ENCODE measurements at regions not wholly inside any gene's neighbourhood (a gene's known extent, or its start where the extent isn't known, plus 50 kb on each side); places are given as distances from the start of the nearest gene placed in this dataset.
A peak's percentile ranks its signal among the peaks of the same experiment; 100 is the strongest.
"Not testable (repeated sequence)": the region's sequence is repeated elsewhere in the genome, so short reads cannot be mapped to it uniquely, and the experiment has no call there.

GRCh38 chr20:4329232-4329631, 80.1 kb upstream of the ADRA1D start:
- H3K4me3 ChIP-seq (ENCODE audit: low read depth, low read length) = no peak overlapping the region
- no peak for DNase-seq (ENCODE audit: low read depth)

DNA sequence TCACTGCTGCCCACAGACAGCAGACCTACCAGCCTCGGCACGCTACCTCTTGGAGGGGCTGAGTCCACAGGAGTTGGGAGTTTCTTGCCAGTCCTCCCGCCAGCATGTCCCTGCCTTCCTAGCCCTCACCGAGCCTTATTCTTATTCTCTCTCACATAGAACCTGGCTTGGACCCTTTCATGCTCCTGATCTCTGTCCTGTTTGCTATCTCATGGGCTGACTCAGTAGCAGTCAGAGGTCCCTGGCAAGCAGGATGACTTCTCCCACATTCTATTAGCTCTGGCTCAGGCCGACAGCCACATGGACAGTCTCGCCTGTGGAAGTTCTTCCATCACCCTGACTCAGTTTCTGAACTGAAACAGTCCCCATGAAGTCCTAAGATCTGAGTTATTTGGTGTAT, 79.5 kb upstream of the ADRA1D start:
- no peak for DNase-seq (ENCODE audit: low read depth)
- H3K4me3 ChIP-seq (ENCODE audit: low read depth, low read length) = no peak overlapping the region

DNA sequence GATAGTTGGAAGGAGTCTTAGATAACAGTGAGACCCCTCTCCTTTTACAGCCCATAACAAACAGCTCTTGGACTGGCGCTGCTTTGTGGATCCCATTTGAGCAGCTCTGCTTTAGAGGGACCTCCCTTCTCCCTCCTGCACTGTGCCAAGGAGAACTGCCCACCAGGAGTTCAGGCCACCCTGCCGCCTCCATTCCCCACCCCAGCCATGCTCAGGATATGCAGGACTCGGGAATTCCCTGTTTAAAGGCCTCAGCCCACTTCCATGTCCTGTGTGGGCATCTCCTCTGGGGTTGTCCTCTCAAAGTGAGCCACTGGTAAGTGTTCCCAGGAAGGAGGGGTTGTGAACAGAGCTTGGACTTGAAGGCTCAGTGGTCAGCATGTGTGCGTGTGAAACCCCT, 78.9 kb upstream of the ADRA1D start:
- H3K4me3 ChIP-seq (ENCODE audit: low read depth, low read length) = no peak overlapping the region
- no peak for DNase-seq (ENCODE audit: low read depth)

- DNase-seq (ENCODE audit: low read depth) = peak; percentile 12
- no peak overlapping the region for H3K4me3 ChIP-seq (ENCODE audit: low read depth, low read length)
These were observed 77.3 kb upstream of the ADRA1D start for GRCh38 chr20:4326195-4327065.

- DNase-seq (ENCODE audit: low read depth) = no peak
- H3K4me3 ChIP-seq (ENCODE audit: low read depth, low read length) = no peak overlapping the region
These were observed 76.6 kb upstream of the ADRA1D start for GRCh38 chr20:4325548-4326187.

GRCh38 chr20:4324611-4325243, 75.6 kb upstream of the ADRA1D start:
- no peak for DNase-seq (ENCODE audit: low read depth)
- no peak overlapping the region for H3K4me3 ChIP-seq (ENCODE audit: low read depth, low read length)

GRCh38 chr20:4322499-4322898, 73.4 kb upstream of the ADRA1D start:
- no peak for DNase-seq (ENCODE audit: low read depth)
- no peak overlapping the region for H3K4me3 ChIP-seq (ENCODE audit: low read depth, low read length)

DNA sequence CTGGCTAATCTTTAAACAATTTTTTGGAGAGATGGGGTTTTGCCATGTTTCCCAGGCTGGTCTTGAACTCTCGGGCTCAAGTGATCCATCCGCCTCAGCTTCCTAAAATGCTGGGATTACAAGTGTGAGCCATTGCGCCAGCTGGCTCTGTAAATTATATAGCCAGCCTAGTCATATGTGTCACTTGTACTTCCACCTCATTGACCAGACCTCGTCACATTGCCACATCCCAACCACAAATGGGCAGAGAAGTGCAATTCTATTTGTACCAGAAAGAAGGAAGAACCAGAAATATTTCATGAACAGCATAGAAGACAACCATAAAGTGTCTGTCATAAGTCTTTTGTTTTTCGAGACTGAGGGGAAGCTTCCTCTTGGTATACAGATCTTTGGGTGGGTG, 71.2 kb upstream of the ADRA1D start:
- no peak overlapping the region for H3K4me3 ChIP-seq (ENCODE audit: low read depth, low read length)
- no peak for DNase-seq (ENCODE audit: low read depth)

GRCh38 chr20:4318891-4319290, 69.8 kb upstream of the ADRA1D start:
- no peak for DNase-seq (ENCODE audit: low read depth)

DNA sequence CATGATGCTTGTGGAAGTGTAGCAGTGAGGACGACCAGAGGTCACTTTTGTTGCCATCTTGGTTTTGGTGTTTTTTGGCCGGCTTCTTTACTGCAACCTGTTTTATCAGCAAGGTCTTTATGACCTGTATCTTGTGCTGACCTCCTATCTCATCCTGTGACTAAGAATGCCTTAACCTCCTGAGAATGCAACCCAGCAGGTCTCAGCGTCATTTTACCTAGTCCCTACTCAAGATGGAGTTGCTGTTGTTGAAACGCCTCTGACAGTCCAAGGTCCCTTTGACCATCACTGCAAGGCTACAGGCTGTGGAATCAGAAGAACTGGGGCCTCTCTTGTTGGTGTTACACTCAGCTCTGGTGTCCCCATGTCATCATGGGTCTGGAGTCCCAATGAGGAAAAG, 61.5 kb upstream of the ADRA1D start:
- DNase-seq (ENCODE audit: low read depth) = not testable (repeated sequence)

More at GRCh38 chr20:4318891-4319290, 69.8 kb upstream of the ADRA1D start:
- H3K4me3 ChIP-seq (ENCODE audit: low read depth, low read length) = no peak overlapping the region

DNA sequence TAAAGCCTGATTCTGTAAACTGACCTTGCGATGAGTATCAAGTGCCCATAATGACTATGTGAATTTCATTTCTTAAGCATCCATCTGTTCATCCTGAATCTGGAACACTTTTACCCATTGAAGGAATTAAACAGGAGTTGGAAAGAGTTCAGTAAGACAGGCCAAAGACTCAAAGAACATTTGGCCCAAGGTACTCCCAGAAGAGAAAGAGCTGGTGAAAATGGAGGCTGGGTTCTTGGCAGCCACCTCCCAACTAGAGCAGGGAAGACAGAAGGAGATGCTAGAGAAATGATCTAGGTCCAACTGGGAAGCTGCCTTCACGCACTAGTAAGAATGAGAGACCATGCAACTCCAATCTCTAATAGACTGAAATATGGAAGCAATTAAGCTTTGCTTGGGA, 57.1 kb upstream of the ADRA1D start:
- DNase-seq (ENCODE audit: low read depth) = no peak
- no peak overlapping the region for H3K4me3 ChIP-seq (ENCODE audit: low read depth, low read length)

More for the DNA sequence above, 61.5 kb upstream of the ADRA1D start:
- H3K4me3 ChIP-seq (ENCODE audit: low read depth, low read length) = not testable (repeated sequence)

GRCh38 chr20:4305091-4305490, 56.0 kb upstream of the ADRA1D start:
- no peak for DNase-seq (ENCODE audit: low read depth)
- no peak overlapping the region for H3K4me3 ChIP-seq (ENCODE audit: low read depth, low read length)

DNA sequence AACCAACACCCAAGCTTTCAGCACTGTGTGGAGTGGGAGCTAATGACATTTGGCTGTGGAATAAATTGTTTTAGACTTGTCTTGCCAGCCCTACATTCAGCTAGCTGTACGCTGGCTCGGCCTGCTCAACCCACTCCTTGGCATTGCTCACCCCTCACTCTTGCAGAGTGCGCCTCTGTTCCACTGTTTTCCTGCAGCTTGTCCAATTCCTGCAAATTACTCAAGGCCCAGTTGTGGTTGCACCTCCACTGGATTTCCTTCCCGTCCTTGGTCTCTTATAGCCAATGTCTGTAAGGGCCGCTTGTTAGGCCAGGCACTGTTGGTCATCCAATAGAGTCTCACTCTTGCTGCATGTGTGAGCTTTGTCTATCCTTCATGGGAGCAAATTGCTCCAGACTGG, 55.5 kb upstream of the ADRA1D start:
- no peak for DNase-seq (ENCODE audit: low read depth)
- H3K4me3 ChIP-seq (ENCODE audit: low read depth, low read length) = no peak overlapping the region

- no peak overlapping the region for H3K4me3 ChIP-seq (ENCODE audit: low read depth, low read length)
- no peak for DNase-seq (ENCODE audit: low read depth)
These were observed 54.0 kb upstream of the ADRA1D start for GRCh38 chr20:4303136-4303535.

- no peak overlapping the region for H3K4me3 ChIP-seq (ENCODE audit: low read depth, low read length)
- no peak for DNase-seq (ENCODE audit: low read depth)
These were observed 51.8 kb upstream of the ADRA1D start for GRCh38 chr20:4300921-4301320.

- DNase-seq (ENCODE audit: low read depth) = no peak
- no peak overlapping the region for H3K4me3 ChIP-seq (ENCODE audit: low read depth, low read length)
These were observed 51.3 kb upstream of the ADRA1D start for GRCh38 chr20:4300401-4300800.

DNA sequence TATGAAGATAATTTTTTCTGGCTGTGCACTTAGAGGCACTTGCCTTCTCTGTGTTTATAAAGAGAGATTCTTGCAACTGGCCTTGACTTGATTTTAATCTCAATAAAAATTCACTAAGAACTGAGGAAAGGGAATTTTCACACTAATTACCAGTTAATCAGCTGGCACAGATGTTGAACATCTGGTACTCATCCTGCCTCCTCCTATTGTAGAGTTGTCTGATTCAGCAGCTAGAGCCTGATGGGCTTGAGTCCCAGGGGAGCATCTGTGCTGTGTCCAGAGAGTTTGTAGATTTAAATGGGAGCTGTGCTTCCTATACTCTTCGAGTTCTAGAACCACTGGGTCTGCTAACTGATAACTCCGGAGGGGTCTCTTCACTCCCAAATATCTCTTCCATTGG, 50.7 kb upstream of the ADRA1D start:
- no peak overlapping the region for H3K4me3 ChIP-seq (ENCODE audit: low read depth, low read length)
- no peak for DNase-seq (ENCODE audit: low read depth)

DNA sequence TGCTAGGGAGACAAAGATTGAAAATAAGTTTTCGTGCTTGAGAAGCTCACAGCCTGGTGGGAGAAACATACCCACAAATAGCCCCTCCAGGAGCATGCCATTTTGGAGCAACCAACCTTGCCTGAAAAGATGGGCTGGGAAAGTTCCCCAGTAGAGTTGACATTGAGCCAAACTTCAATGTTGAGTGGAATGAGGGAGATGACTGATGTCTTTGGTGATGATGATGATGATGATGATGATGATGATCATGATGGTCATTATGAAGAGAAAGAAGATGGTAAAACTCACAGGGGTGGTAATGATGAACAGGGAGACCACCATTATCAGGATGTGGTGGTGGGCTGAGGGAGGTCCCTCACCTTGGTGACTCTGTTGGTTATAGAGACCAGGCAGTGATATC, 50.1 kb upstream of the ADRA1D start:
- H3K4me3 ChIP-seq (ENCODE audit: low read depth, low read length) = no peak overlapping the region
- no peak for DNase-seq (ENCODE audit: low read depth)
